BLaER1 (cell line): ENCODE measurements at regions not wholly inside any gene's neighbourhood (a gene's known extent, or its start where the extent isn't known, plus 50 kb on each side); places are given as distances from the start of the nearest gene placed in this dataset.

ENCODE experiments used
- H3K27ac ChIP-seq: shearing (Covaris generic); formaldehyde crosslinking; 2 replicates; pipeline ENCODE4 v1.8.1; 2022
- H3K27me3 ChIP-seq: shearing (Covaris generic); formaldehyde crosslinking; 2 replicates; pipeline ENCODE4 v1.8.1; 2022
- H3K36me3 ChIP-seq: shearing (Covaris generic); formaldehyde crosslinking; 2 replicates; pipeline ENCODE4 v1.8.1; 2022
- H3K4me1 ChIP-seq: shearing (Covaris generic); formaldehyde crosslinking; 2 replicates; pipeline ENCODE4 v1.8.1; 2022
- H3K4me2 ChIP-seq: shearing (Covaris generic); formaldehyde crosslinking; 2 replicates; pipeline ENCODE4 v1.8.1; 2022
- H3K4me3 ChIP-seq: shearing (Covaris generic); formaldehyde crosslinking; 2 replicates; pipeline ENCODE4 v1.8.1; 2022
- H3K9ac ChIP-seq: shearing (Covaris generic); formaldehyde crosslinking; 2 replicates; pipeline ENCODE4 v1.8.1; 2022
- H3K9me3 ChIP-seq: shearing (Covaris generic); formaldehyde crosslinking; 2 replicates; pipeline ENCODE4 v1.8.1; 2022
- H4K20me1 ChIP-seq: shearing (Covaris generic); formaldehyde crosslinking; 2 replicates; pipeline ENCODE4 v1.8.1; 2022
- Cebpa-rat ChIP-seq: shearing (Covaris generic); IDR thresholded peaks from 2 replicates; pipeline ENCODE4 v1.8.1; 2022

GRCh38 chr5:157934600-157934999, 75.7 kb upstream of the CLINT1 start:
- Histone ChIP-seq H3K4me2 (no peak overlapping the region), H4K20me1 (no peaks in the 10 kb centered on the region), H3K27ac (no peak overlapping the region), H3K27me3 (no peaks in the 10 kb centered on the region), H3K9ac (no peak overlapping the region), H3K36me3 (no peaks in the 10 kb centered on the region), H3K9me3 (peaks cover 24% of the 10 kb centered on the region), H3K4me3 (no peak overlapping the region), H3K4me1 (no peaks in the 10 kb centered on the region)
- TF ChIP-seq Cebpa-rat: no peak

GRCh38 chr5:157933005-157933404, 74.1 kb upstream of the CLINT1 start:
- Histone ChIP-seq H3K27ac (no peak overlapping the region), H4K20me1 (no peaks in the 10 kb centered on the region), H3K9ac (no peak overlapping the region), H3K36me3 (no peaks in the 10 kb centered on the region), H3K9me3 (peaks cover 24% of the 10 kb centered on the region), H3K4me1 (no peaks in the 10 kb centered on the region), H3K4me3 (no peak overlapping the region), H3K4me2 (no peak overlapping the region), H3K27me3 (no peaks in the 10 kb centered on the region)
- no peak for TF ChIP-seq Cebpa-rat

GRCh38 chr5:157930710-157931109, 71.8 kb upstream of the CLINT1 start:
- no peak for TF ChIP-seq Cebpa-rat
- Histone ChIP-seq H4K20me1 (no peaks in the 10 kb centered on the region), H3K27ac (no peak overlapping the region), H3K9me3 (peaks cover 18% of the 10 kb centered on the region), H3K4me3 (no peak overlapping the region), H3K36me3 (no peaks in the 10 kb centered on the region), H3K4me1 (no peaks in the 10 kb centered on the region), H3K27me3 (no peaks in the 10 kb centered on the region), H3K9ac (no peak overlapping the region), H3K4me2 (no peak overlapping the region)

GRCh38 chr5:157926977-157927376, 68.0 kb upstream of the CLINT1 start:
- Histone ChIP-seq H3K36me3 (no peaks in the 10 kb centered on the region), H3K9ac (no peak overlapping the region), H3K9me3 (no peaks in the 10 kb centered on the region), H3K4me1 (no peaks in the 10 kb centered on the region), H3K27ac (no peak overlapping the region), H3K4me3 (no peak overlapping the region), H4K20me1 (no peaks in the 10 kb centered on the region), H3K27me3 (no peaks in the 10 kb centered on the region), H3K4me2 (no peak overlapping the region)
- no peak for TF ChIP-seq Cebpa-rat

GRCh38 chr5:157925786-157926671, 67.1 kb upstream of the CLINT1 start:
- H4K20me1 ChIP-seq: no peaks in the 10 kb centered on the region
- no peaks in the 10 kb centered on the region for H3K9me3 ChIP-seq
- no peaks in the 10 kb centered on the region for H3K36me3 ChIP-seq
- no peak for TF ChIP-seq Cebpa-rat
- no peak overlapping the region for H3K27ac ChIP-seq
- H3K4me1 ChIP-seq: no peaks in the 10 kb centered on the region
- H3K4me2 ChIP-seq: no peak overlapping the region
- H3K9ac ChIP-seq: no peak overlapping the region
- no peak overlapping the region for H3K4me3 ChIP-seq
- H3K27me3 ChIP-seq: no peaks in the 10 kb centered on the region

- no peak for TF ChIP-seq Cebpa-rat
- Histone ChIP-seq H3K36me3 (no peaks in the 10 kb centered on the region), H3K4me1 (no peaks in the 10 kb centered on the region), H3K27ac (no peak overlapping the region), H3K4me2 (no peak overlapping the region), H4K20me1 (no peaks in the 10 kb centered on the region), H3K27me3 (no peaks in the 10 kb centered on the region), H3K9ac (no peak overlapping the region), H3K4me3 (no peak overlapping the region), H3K9me3 (no peaks in the 10 kb centered on the region)
Observed at GRCh38 chr5:157924931-157925729, 66.2 kb upstream of the CLINT1 start.

GRCh38 chr5:157924490-157924889, 65.5 kb upstream of the CLINT1 start:
- H3K27ac ChIP-seq: no peak overlapping the region
- no peak overlapping the region for H3K9ac ChIP-seq

GRCh38 chr5:157923765-157924164, 64.8 kb upstream of the CLINT1 start:
- Histone ChIP-seq H3K4me1 (peaks cover 13% of the 10 kb centered on the region), H3K27ac (no peak overlapping the region), H3K27me3 (peaks cover 5% of the 10 kb centered on the region; the same call in 1 of the 2 replicates), H4K20me1 (no peaks in the 10 kb centered on the region), H3K36me3 (no peaks in the 10 kb centered on the region), H3K4me2 (no peak overlapping the region), H3K9me3 (no peaks in the 10 kb centered on the region), H3K4me3 (no peak overlapping the region), H3K9ac (no peak overlapping the region)
- TF ChIP-seq Cebpa-rat: no peak

More at GRCh38 chr5:157924490-157924889, 65.5 kb upstream of the CLINT1 start:
- Histone ChIP-seq H3K4me3 (no peak overlapping the region), H4K20me1 (no peaks in the 10 kb centered on the region), H3K36me3 (no peaks in the 10 kb centered on the region), H3K4me1 (peaks cover 5% of the 10 kb centered on the region), H3K4me2 (no peak overlapping the region), H3K9me3 (no peaks in the 10 kb centered on the region), H3K27me3 (no peaks in the 10 kb centered on the region)
- TF ChIP-seq Cebpa-rat: no peak

GRCh38 chr5:157922026-157922425, 63.1 kb upstream of the CLINT1 start:
- Histone ChIP-seq H3K36me3 (no peaks in the 10 kb centered on the region), H4K20me1 (no peaks in the 10 kb centered on the region), H3K4me1 (peaks cover 17% of the 10 kb centered on the region), H3K4me3 (no peak overlapping the region), H3K4me2 (no peak overlapping the region), H3K27ac (no peak overlapping the region), H3K9ac (no peak overlapping the region), H3K9me3 (no peaks in the 10 kb centered on the region), H3K27me3 (peaks cover 8% of the 10 kb centered on the region; the same call in 1 of the 2 replicates)
- TF ChIP-seq Cebpa-rat: no peak

GRCh38 chr5:157920828-157921170, 61.9 kb upstream of the CLINT1 start:
- TF ChIP-seq Cebpa-rat: no peak
- Histone ChIP-seq H3K4me1 (peaks cover 17% of the 10 kb centered on the region), H3K9me3 (no peaks in the 10 kb centered on the region), H3K4me3 (no peak overlapping the region), H3K27ac (no peak overlapping the region), H3K27me3 (peaks cover 8% of the 10 kb centered on the region; the same call in 1 of the 2 replicates), H3K4me2 (no peak overlapping the region), H4K20me1 (no peaks in the 10 kb centered on the region), H3K36me3 (no peaks in the 10 kb centered on the region), H3K9ac (no peak overlapping the region)
